Activated naive CD4-positive, alpha-beta T cell treated with anti-CD3 and anti-CD28 coated beads, Interleukin-2, amount 10 ng/mL, durations not matched to agents 7 days and 5 days (primary cell): ENCODE measurements at regions not wholly inside any gene's neighbourhood (a gene's known extent, or its start where the extent isn't known, plus 50 kb on each side); places are given as distances from the start of the nearest gene placed in this dataset.
"Not testable (repeated sequence)": the region's sequence is repeated elsewhere in the genome, so short reads cannot be mapped to it uniquely, and the experiment has no call there.

ENCODE experiments used
- CTCF ChIA-PET: fragments of 350-600 bp; sonication (Branson Sonifier 250); formaldehyde crosslinking; loops from one replicate; lab custom pipeline; 2021; ENCODE audit warnings: antibody characterized with exemption; lab: Charles Lee
- DNase-seq: peaks from one replicate; pipeline ENCODE4 v3.0.0-alpha.2; 2020
- H3K27ac Mint-ChIP-seq: one replicate; pipeline ENCODE4 v1.8.0; 2021; ENCODE audit warnings: mild to moderate bottlenecking, moderate library complexity, mixed read lengths
- H3K27me3 Mint-ChIP-seq: one replicate; pipeline ENCODE4 v1.8.0; 2021; ENCODE audit warnings: mild to moderate bottlenecking, mixed read lengths
- H3K36me3 Mint-ChIP-seq: one replicate; pipeline ENCODE4 v1.8.0; 2021; ENCODE audit warnings: mixed read lengths
- H3K4me1 Mint-ChIP-seq: one replicate; pipeline ENCODE4 v1.8.0; 2021; ENCODE audit warnings: mixed read lengths
- H3K4me3 Mint-ChIP-seq: one replicate; pipeline ENCODE4 v1.8.0; 2021; ENCODE audit warnings: mild to moderate bottlenecking, moderate library complexity, mixed read lengths
- H3K9me3 Mint-ChIP-seq: one replicate; pipeline ENCODE4 v1.8.0; 2021; ENCODE audit warnings: mixed read lengths

- H3K4me1 Mint-ChIP-seq = peaks cover 16% of the 10 kb centered on the region
- no peaks in the 10 kb centered on the region for H3K36me3 Mint-ChIP-seq
- no peaks in the 10 kb centered on the region for H3K9me3 Mint-ChIP-seq
- H3K27ac Mint-ChIP-seq = no peak overlapping the region
- no peak overlapping the region for H3K4me3 Mint-ChIP-seq
- CTCF ChIA-PET = no interaction called here
- DNase-seq = no peak
- H3K27me3 Mint-ChIP-seq = peaks cover 9% of the 10 kb centered on the region
Observed at GRCh38 chr3:25902586-25902985, 112.7 kb downstream of the OXSM start.

GRCh38 chr3:25903371-25904129 lies 113.7 kb downstream of the OXSM start:
- no peaks in the 10 kb centered on the region for H3K9me3 Mint-ChIP-seq
- no peak for DNase-seq
- no peak overlapping the region for H3K4me3 Mint-ChIP-seq
- CTCF ChIA-PET = interaction anchor here (0.8 kb wide), 1 partner anchor 9 kb away, joined by 3 read pairs; no protein-coding TSS in a partner anchor
- H3K4me1 Mint-ChIP-seq = peaks cover 16% of the 10 kb centered on the region
- peaks cover 9% of the 10 kb centered on the region for H3K27me3 Mint-ChIP-seq
- H3K36me3 Mint-ChIP-seq = no peaks in the 10 kb centered on the region
- no peak overlapping the region for H3K27ac Mint-ChIP-seq

DNA sequence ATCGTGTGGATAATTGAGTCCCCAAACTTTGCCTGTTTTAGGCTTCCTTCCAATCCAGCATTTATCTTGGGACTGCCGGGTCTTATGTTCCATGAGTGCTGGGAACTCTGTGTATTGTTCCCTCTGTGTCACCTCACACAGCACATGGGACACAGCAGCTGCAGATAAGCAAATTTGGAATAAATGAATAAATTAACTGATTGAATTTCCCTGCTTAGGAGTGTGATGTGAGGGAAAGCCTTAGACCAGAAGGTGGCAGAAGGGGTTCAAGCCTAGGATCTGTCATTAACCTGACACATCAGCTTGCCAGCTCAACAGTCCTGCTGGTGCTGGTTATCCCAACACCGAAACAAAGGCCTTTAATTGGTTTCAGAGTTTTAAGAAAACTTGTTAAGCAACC lies 114.3 kb downstream of the OXSM start:
- CTCF ChIA-PET = interaction anchor here (0.8 kb wide), 1 partner anchor 8 kb away, joined by 3 read pairs; no protein-coding TSS in a partner anchor
- Mint-ChIP-seq H3K27me3 (peaks cover 9% of the 10 kb centered on the region), H3K4me3 (no peak overlapping the region), H3K36me3 (no peaks in the 10 kb centered on the region), H3K4me1 (peaks cover 16% of the 10 kb centered on the region), H3K27ac (no peak overlapping the region), H3K9me3 (no peaks in the 10 kb centered on the region)
- DNase-seq = no peak

GRCh38 chr3:25906132-25906906 lies 116.4 kb downstream of the OXSM start:
- H3K4me3 Mint-ChIP-seq = no peak overlapping the region

DNA sequence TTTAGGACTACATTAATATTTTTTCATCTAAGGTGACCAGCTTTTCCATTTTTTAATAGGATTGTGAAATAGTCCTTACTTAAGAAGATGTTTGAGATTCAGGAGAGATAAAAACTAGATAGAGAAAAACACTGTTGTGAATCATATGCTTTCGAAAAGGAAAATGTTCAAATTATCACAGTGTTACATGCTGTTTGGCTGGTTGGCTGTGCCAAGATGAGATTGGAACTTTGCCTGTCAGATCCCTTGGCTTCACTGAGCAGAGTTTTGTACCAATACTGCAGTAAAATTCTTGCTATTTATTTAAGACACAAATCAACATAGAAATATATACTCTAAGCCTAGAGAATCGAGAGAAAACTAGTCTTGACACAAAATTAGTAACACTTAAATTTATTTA lies 117.2 kb downstream of the OXSM start:
- Mint-ChIP-seq H3K9me3 (no peaks in the 10 kb centered on the region), H3K36me3 (no peaks in the 10 kb centered on the region)
- CTCF ChIA-PET = interaction anchor here (1.4 kb wide), 1 partner anchor 259 kb away, joined by 3 read pairs; no protein-coding TSS in a partner anchor

More at GRCh38 chr3:25906132-25906906, 116.4 kb downstream of the OXSM start:
- H3K4me1 Mint-ChIP-seq = peaks cover 9% of the 10 kb centered on the region
- no peaks in the 10 kb centered on the region for H3K36me3 Mint-ChIP-seq
- H3K9me3 Mint-ChIP-seq = no peaks in the 10 kb centered on the region
- CTCF ChIA-PET = no interaction called here
- no peak overlapping the region for H3K27ac Mint-ChIP-seq
- DNase-seq = no peak
- peaks cover 9% of the 10 kb centered on the region for H3K27me3 Mint-ChIP-seq

DNA sequence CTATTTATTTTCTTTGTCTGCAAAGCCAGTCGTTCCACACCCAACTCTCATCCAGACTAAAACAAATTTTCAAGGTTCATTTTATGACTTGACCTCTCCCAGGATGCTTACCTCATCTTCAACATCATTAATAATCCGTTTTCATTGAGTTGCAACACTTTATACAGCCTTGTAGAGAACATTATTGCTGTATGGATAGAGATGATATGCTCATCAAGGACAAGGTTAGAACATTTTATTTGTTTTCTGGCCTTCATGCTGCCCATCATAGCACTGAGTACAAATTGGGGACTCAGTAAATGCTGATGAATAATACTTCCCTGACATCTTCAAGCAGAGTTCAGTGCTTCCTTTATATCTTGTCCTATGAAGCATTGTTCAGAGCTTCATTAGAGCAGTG lies 120.2 kb downstream of the OXSM start:
- Mint-ChIP-seq H3K27me3 (peaks cover 3% of the 10 kb centered on the region), H3K9me3 (no peaks in the 10 kb centered on the region), H3K4me3 (no peak overlapping the region), H3K27ac (no peak overlapping the region), H3K4me1 (peaks cover 6% of the 10 kb centered on the region), H3K36me3 (no peaks in the 10 kb centered on the region)
- no peak for DNase-seq
- CTCF ChIA-PET = interaction anchor here (1.2 to 1.4 kb wide), 2 partner anchors 25 to 262 kb away, joined by 3 to 7 read pairs; no protein-coding TSS in a partner anchor

More for the DNA sequence above, 117.2 kb downstream of the OXSM start:
- H3K4me1 Mint-ChIP-seq = peaks cover 10% of the 10 kb centered on the region
- no peak overlapping the region for H3K4me3 Mint-ChIP-seq
- DNase-seq = no peak
- H3K27me3 Mint-ChIP-seq = peaks cover 9% of the 10 kb centered on the region
- H3K27ac Mint-ChIP-seq = no peak overlapping the region

DNA sequence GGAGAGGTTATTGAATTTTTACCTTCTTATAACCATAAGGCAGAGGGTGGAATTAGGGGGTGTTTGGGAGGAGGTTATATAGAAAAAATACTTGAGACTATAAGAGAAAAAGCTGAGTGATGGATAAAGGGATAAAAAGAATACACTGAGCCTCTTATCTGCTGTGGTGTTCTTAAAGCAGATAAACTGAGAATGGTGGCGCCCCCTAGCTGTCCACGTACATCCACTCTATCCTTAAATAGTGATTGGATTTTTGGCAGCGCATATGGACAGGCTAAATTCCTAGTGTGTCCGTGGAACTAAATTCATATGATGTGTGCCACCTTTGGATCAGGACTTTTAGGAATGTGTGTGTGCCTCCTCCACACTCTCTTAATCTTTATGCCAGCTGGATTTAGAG lies 121.1 kb downstream of the OXSM start:
- CTCF ChIA-PET = interaction anchor here (1.2 to 1.6 kb wide), 4 partner anchors 10 to 324 kb away, joined by 3 to 7 read pairs (median 5); no protein-coding TSS in a partner anchor
- H3K27ac Mint-ChIP-seq = no peak overlapping the region
- H3K36me3 Mint-ChIP-seq = no peaks in the 10 kb centered on the region
- peak; percentile 65 for DNase-seq
- H3K9me3 Mint-ChIP-seq = no peaks in the 10 kb centered on the region
- no peak overlapping the region for H3K4me3 Mint-ChIP-seq
- peaks cover 3% of the 10 kb centered on the region for H3K27me3 Mint-ChIP-seq
- H3K4me1 Mint-ChIP-seq = peaks cover 6% of the 10 kb centered on the region

DNA sequence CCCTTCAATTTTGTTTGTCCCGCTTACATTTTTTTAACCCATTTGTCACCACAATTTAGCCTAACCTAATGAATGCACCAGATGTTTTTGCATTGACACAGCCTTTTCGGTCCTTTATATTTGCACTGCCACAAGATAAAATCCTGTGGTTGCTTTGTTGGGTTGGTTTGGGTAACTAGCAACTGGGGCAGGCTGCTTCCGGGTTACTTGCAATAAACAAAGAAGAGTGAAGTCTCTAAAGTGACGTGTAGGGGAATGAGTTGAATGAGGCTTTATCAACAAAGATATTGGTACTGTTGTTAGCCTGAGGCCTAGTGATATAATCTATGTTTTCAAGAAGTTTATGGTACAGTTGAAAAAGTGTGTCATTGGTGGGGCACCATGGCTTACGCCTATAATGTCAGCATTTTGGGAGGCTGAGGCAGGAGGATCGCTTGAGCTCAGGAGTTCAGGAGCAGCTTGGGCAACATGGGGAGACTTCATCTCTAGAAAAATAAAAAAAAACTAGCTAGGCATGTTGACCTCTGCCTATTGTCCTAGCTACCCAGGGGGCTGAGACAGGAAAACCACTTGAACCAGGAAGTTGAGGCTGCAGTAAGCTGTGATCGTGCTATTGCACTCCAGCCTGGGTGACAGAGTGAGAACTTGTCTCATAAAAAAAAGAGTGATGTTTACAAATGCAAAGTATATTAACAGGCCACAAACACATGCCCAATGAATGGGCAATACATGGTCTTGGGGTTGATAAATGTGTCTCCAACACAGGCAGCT lies 121.8 kb downstream of the OXSM start:
- no peaks in the 10 kb centered on the region for H3K9me3 Mint-ChIP-seq
- H3K36me3 Mint-ChIP-seq = no peaks in the 10 kb centered on the region
- DNase-seq = peak; percentile 29
- H3K4me1 Mint-ChIP-seq = peaks cover 6% of the 10 kb centered on the region
- CTCF ChIA-PET = interaction anchor here (0.7 to 1.6 kb wide), 4 partner anchors 8 to 325 kb away, joined by 3 to 6 read pairs (median 4); no protein-coding TSS in a partner anchor
- H3K27ac Mint-ChIP-seq = no peak overlapping the region
- H3K27me3 Mint-ChIP-seq = peaks cover 3% of the 10 kb centered on the region
- no peak overlapping the region for H3K4me3 Mint-ChIP-seq

GRCh38 chr3:25913179-25913578 lies 123.3 kb downstream of the OXSM start:
- H3K36me3 Mint-ChIP-seq = no peaks in the 10 kb centered on the region
- no peak overlapping the region for H3K27ac Mint-ChIP-seq
- no peak overlapping the region for H3K4me3 Mint-ChIP-seq
- CTCF ChIA-PET = no interaction called here
- H3K27me3 Mint-ChIP-seq = peaks cover 3% of the 10 kb centered on the region
- no peak for DNase-seq
- H3K4me1 Mint-ChIP-seq = peaks cover 6% of the 10 kb centered on the region
- H3K9me3 Mint-ChIP-seq = no peaks in the 10 kb centered on the region

DNA sequence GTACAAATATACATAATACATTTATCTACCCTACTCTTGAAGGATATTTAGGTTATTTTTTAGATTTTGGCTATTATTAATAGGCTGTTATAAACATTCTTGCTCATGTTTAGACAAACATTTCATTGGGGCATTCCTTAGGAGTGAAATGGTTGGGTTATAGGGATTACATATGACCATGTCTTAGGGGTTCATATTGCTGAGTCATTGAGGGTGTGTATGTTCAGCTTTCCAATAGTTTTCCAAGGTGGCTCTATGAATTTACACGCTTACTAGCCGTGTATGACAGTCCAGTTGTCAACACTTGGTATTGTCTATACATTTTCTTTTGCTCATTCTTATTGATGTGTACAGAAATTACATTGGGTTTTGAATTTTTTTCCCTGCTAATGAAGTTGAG lies 125.8 kb downstream of the OXSM start:
- Mint-ChIP-seq H3K27me3 (peaks cover 3% of the 10 kb centered on the region), H3K4me1 (peaks cover 6% of the 10 kb centered on the region), H3K27ac (no peak overlapping the region), H3K36me3 (no peaks in the 10 kb centered on the region), H3K9me3 (no peaks in the 10 kb centered on the region), H3K4me3 (no peak overlapping the region)
- no peak for DNase-seq
- CTCF ChIA-PET = no interaction called here

DNA sequence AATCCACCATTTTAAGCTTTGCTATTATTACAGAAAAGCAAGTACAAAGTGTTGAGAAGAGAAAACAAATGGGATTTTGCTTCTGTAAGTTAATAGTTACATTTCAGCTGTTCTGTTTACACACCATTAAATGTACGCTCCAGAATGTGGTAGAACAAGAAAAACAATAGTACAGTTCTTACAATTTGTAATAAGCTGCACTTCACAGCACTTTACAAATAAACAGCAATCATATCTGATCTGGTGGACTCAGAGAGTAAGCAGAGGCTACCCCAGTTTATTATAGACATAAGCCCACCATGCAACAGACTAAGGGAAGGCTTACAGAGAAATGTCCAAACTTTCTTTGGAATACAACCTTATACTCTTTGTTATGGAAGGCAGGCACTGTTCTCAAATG lies 126.4 kb downstream of the OXSM start:
- Mint-ChIP-seq H3K36me3 (no peaks in the 10 kb centered on the region), H3K27ac (no peak overlapping the region)

GRCh38 chr3:25931967-25932366 lies 142.1 kb downstream of the OXSM start:
- H3K36me3 Mint-ChIP-seq, DNase-seq, H3K9me3 Mint-ChIP-seq, CTCF ChIA-PET, H3K27ac Mint-ChIP-seq, H3K4me3 Mint-ChIP-seq, H3K27me3 Mint-ChIP-seq, H3K4me1 Mint-ChIP-seq: not testable (repeated sequence)

More for the DNA sequence above, 126.4 kb downstream of the OXSM start:
- CTCF ChIA-PET = no interaction called here
- no peaks in the 10 kb centered on the region for H3K9me3 Mint-ChIP-seq
- H3K4me3 Mint-ChIP-seq = no peak overlapping the region
- peaks cover 6% of the 10 kb centered on the region for H3K4me1 Mint-ChIP-seq
- H3K27me3 Mint-ChIP-seq = peaks cover 4% of the 10 kb centered on the region
- no peak for DNase-seq

DNA sequence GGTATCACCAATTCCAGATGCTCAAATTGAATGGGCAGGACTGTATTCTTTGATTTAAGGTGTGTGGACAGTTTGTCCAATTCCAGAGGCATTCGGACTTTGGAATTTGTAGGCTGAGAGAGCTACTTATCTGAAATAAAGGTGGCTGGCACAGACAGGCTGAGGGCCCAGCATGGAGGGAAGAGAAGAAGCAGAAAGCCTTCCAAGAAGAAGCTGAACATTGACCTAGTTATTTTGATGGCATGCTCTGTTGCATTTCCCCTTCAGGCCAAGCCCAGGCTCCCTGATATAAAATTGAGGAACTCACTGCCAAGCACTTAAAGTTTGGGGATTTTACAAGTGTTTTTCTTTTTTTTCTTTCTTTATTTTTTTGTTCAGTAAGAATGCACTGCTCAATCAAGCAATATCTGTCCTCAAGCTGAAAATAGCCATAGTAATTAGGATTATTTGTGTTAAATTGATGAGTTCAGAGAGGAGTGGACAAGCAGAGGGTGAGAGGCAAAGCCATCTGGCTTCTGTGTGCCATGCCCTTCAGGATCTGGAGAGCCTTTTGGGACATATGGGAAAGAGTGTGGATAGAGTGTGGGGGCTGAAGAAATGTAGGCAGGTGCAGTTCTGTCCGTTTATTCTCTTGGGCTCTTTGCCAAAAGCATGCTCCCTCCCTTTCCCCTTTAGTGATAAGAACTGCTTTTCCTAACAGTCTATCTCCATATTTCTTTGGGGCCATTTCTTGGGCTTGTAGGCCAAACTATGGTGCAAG lies 148.9 kb downstream of the OXSM start:
- Mint-ChIP-seq H3K4me1 (no peaks in the 10 kb centered on the region), H3K27ac (no peak overlapping the region)

More for the DNA sequence above, 148.9 kb downstream of the OXSM start:
- Mint-ChIP-seq H3K4me3 (no peak overlapping the region), H3K9me3 (peaks cover 4% of the 10 kb centered on the region), H3K27me3 (peaks cover 3% of the 10 kb centered on the region), H3K36me3 (no peaks in the 10 kb centered on the region)
- CTCF ChIA-PET = no interaction called here
- DNase-seq = no peak
